ENCODE measurements at regions not wholly inside any gene's neighbourhood (a gene's known extent, or its start where the extent isn't known, plus 50 kb on each side); places are given as distances from the start of the nearest gene placed in this dataset.

DNA sequence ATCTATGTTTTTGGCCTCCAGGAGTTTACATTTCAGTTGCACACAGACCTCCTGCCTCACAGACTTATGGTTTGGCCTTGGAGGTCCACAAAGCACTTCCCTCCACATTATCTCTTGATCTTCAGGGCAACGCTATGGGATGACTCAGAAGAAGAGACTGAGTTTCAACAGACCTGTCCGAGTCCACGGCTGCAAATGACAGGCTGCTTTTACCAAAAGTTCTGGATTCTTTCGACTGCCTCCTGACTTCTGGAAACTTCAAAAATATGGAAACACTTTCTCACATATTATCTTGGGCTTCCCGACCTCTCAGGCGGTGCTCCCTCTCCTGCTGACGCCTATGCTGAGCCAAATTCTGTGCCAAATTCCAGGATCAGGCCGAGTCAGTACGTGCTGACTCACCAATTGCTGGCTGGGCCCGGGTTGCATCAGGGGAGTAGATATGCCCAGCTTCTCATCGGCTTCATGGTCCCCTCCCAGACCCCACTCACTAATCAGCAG, 190.2 kb downstream of the BMP7 start:
- Histone ChIP-seq H3K4me1 (ENCODE audit: insufficient read depth, low read length, severe bottlenecking) (no peaks in the 10 kb centered on the region), H2AFZ (ENCODE audit: low read length) (no peak overlapping the region), H3K9ac (ENCODE audit: low read length) (no peak overlapping the region), H3F3A (ENCODE audit: insufficient read depth, low read length) (no peaks in the 10 kb centered on the region), H3K4me3 (ENCODE audit: low read depth, low read length, poor library complexity, severe bottlenecking) (no peak overlapping the region), H3K27me3 (ENCODE audit: insufficient read depth, low read length) (peaks cover 20% of the 10 kb centered on the region), H3K27ac (ENCODE audit: low read depth, low read length, poor library complexity, severe bottlenecking) (no peak overlapping the region), H4K20me1 (ENCODE audit: insufficient read depth, low read length) (no peaks in the 10 kb centered on the region), H3K9me2 (ENCODE audit: low read depth, low read length) (no peaks in the 10 kb centered on the region), H3K79me2 (ENCODE audit: insufficient read depth, low read length) (no peaks in the 10 kb centered on the region), H3K36me3 (ENCODE audit: insufficient read depth, low read length) (no peaks in the 10 kb centered on the region), H3K4me2 (ENCODE audit: low read length) (no peak overlapping the region), H3K9me3 (ENCODE audit: low read length) (peaks cover 22% of the 10 kb centered on the region)
- TF ChIP-seq, protein P1, sequence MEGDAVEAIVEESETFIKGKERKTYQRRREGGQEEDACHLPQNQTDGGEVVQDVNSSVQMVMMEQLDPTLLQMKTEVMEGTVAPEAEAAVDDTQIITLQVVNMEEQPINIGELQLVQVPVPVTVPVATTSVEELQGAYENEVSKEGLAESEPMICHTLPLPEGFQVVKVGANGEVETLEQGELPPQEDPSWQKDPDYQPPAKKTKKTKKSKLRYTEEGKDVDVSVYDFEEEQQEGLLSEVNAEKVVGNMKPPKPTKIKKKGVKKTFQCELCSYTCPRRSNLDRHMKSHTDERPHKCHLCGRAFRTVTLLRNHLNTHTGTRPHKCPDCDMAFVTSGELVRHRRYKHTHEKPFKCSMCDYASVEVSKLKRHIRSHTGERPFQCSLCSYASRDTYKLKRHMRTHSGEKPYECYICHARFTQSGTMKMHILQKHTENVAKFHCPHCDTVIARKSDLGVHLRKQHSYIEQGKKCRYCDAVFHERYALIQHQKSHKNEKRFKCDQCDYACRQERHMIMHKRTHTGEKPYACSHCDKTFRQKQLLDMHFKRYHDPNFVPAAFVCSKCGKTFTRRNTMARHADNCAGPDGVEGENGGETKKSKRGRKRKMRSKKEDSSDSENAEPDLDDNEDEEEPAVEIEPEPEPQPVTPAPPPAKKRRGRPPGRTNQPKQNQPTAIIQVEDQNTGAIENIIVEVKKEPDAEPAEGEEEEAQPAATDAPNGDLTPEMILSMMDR (IDR thresholded peaks at IDR 0.05; ENCODE audit: low read length), result no peak
- TF ChIP-seq EZH2 (IDR thresholded peaks at IDR 0.05; ENCODE audit: borderline replicate concordance, low read length), result no peak

DNA sequence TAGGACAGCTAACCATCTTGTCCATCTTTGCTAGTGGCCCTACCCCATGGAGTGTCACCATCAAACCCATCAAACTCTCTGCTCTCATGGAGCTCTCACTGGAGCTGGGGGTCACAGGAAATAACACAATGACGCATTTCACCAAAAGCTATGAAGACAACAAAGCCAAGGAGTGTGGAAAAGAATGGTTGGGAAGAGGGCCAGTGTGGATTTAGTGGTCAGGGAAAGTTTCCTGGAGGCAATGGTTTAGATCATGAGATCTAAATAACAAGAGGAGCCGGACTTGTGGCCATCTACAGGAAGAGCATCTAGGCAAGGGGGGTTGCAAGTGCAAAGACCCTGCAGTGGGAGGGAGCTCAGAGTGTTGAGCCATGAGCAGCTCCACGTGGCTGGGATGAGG, 189.5 kb downstream of the BMP7 start:
- no peaks in the 10 kb centered on the region for H3F3A ChIP-seq (ENCODE audit: insufficient read depth, low read length)
- H4K20me1 ChIP-seq (ENCODE audit: insufficient read depth, low read length), result no peaks in the 10 kb centered on the region
- no peak overlapping the region for H2AFZ ChIP-seq (ENCODE audit: low read length)
- no peak overlapping the region for H3K4me2 ChIP-seq (ENCODE audit: low read length)
- peaks cover 22% of the 10 kb centered on the region for H3K9me3 ChIP-seq (ENCODE audit: low read length)
- peaks cover 23% of the 10 kb centered on the region for H3K27me3 ChIP-seq (ENCODE audit: insufficient read depth, low read length)
- H3K4me1 ChIP-seq (ENCODE audit: insufficient read depth, low read length, severe bottlenecking), result no peaks in the 10 kb centered on the region
- no peaks in the 10 kb centered on the region for H3K9me2 ChIP-seq (ENCODE audit: low read depth, low read length)
- TF ChIP-seq, protein P1 (IDR thresholded peaks at IDR 0.05; ENCODE audit: low read length), result no peak
- TF ChIP-seq EZH2 (IDR thresholded peaks at IDR 0.05; ENCODE audit: borderline replicate concordance, low read length), result no peak
- H3K27ac ChIP-seq (ENCODE audit: low read depth, low read length, poor library complexity, severe bottlenecking), result no peak overlapping the region
- H3K9ac ChIP-seq (ENCODE audit: low read length), result no peak overlapping the region
- H3K36me3 ChIP-seq (ENCODE audit: insufficient read depth, low read length), result no peaks in the 10 kb centered on the region
- no peak overlapping the region for H3K4me3 ChIP-seq (ENCODE audit: low read depth, low read length, poor library complexity, severe bottlenecking)
- no peaks in the 10 kb centered on the region for H3K79me2 ChIP-seq (ENCODE audit: insufficient read depth, low read length)

DNA sequence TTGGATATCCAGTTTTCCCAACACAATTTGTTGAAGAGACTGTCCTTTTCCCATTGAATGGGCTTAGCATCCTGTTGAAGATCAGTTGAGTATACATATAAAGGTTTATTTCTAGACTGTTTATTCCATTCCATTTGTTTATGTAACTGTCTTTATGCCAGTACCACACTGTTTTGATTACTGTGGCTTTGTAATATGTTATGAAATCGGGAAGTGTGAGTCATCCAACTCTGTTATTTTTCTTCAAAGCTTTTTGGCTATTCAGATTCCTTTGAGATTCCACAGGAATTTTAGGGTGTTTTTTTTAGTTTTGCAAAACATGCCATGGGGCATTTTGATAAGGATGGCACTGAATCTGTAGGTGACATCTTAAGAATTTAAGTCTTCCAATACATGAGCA, 188.3 kb downstream of the BMP7 start:
- H3F3A ChIP-seq (ENCODE audit: insufficient read depth, low read length), result no peaks in the 10 kb centered on the region
- H3K9me3 ChIP-seq (ENCODE audit: low read length), result peaks cover 22% of the 10 kb centered on the region
- no peaks in the 10 kb centered on the region for H3K9me2 ChIP-seq (ENCODE audit: low read depth, low read length)
- no peak overlapping the region for H2AFZ ChIP-seq (ENCODE audit: low read length)
- peaks cover 19% of the 10 kb centered on the region for H3K27me3 ChIP-seq (ENCODE audit: insufficient read depth, low read length)
- TF ChIP-seq, protein P1 (IDR thresholded peaks at IDR 0.05; ENCODE audit: low read length), result no peak
- TF ChIP-seq EZH2 (IDR thresholded peaks at IDR 0.05; ENCODE audit: borderline replicate concordance, low read length), result no peak
- H3K27ac ChIP-seq (ENCODE audit: low read depth, low read length, poor library complexity, severe bottlenecking), result no peak overlapping the region
- no peaks in the 10 kb centered on the region for H3K4me1 ChIP-seq (ENCODE audit: insufficient read depth, low read length, severe bottlenecking)
- H3K9ac ChIP-seq (ENCODE audit: low read length), result no peak overlapping the region
- no peaks in the 10 kb centered on the region for H3K79me2 ChIP-seq (ENCODE audit: insufficient read depth, low read length)
- H4K20me1 ChIP-seq (ENCODE audit: insufficient read depth, low read length), result no peaks in the 10 kb centered on the region
- H3K4me3 ChIP-seq (ENCODE audit: low read depth, low read length, poor library complexity, severe bottlenecking), result no peak overlapping the region
- no peak overlapping the region for H3K4me2 ChIP-seq (ENCODE audit: low read length)
- H3K36me3 ChIP-seq (ENCODE audit: insufficient read depth, low read length), result no peaks in the 10 kb centered on the region
